Retinal pigment epithelial cell (primary cell): ENCODE measurements at regions not wholly inside any gene's neighbourhood (a gene's known extent, or its start where the extent isn't known, plus 50 kb on each side); places are given as distances from the start of the nearest gene placed in this dataset.

Experiments used
- DNase-seq: peaks from one replicate; pipeline ENCODE4 v3.0.0-alpha.2; 2010; ENCODE audit warnings: low read depth
- H3K4me3 ChIP-seq: 2 replicates; pipeline ENCODE4 v1.5.1; 2011; ENCODE audit warnings: mild to moderate bottlenecking, low read length, control low read depth, moderate library complexity
- TF ChIP-seq, protein P1 (sequence below): conservative IDR thresholded peaks from 2 replicates; pipeline ENCODE4 v1.5.1; 2011; ENCODE audit warnings: low read depth, low read length, control low read depth, inconsistent platforms

DNA sequence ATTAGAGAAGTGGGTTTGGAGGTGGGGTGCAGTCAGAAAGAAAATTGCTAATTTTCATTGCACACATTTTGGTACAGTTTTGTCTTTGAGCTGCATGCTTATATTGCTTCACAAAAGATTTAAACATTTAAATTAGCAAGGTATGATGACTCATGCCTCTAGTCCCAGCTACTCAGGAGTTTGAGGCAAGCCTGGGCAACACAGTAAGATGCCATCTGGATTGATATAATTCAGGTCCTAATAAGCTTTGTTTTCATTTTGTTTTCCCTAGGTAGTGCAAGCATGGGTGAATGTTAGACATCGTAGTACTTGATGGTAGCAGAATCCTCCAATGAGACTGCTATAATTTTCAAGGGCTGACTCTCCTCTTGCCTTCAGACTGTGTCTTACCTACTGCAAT is 396.7 kb upstream of the RGPD4 start:
- TF ChIP-seq, protein P1, sequence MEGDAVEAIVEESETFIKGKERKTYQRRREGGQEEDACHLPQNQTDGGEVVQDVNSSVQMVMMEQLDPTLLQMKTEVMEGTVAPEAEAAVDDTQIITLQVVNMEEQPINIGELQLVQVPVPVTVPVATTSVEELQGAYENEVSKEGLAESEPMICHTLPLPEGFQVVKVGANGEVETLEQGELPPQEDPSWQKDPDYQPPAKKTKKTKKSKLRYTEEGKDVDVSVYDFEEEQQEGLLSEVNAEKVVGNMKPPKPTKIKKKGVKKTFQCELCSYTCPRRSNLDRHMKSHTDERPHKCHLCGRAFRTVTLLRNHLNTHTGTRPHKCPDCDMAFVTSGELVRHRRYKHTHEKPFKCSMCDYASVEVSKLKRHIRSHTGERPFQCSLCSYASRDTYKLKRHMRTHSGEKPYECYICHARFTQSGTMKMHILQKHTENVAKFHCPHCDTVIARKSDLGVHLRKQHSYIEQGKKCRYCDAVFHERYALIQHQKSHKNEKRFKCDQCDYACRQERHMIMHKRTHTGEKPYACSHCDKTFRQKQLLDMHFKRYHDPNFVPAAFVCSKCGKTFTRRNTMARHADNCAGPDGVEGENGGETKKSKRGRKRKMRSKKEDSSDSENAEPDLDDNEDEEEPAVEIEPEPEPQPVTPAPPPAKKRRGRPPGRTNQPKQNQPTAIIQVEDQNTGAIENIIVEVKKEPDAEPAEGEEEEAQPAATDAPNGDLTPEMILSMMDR, result no peak

DNA sequence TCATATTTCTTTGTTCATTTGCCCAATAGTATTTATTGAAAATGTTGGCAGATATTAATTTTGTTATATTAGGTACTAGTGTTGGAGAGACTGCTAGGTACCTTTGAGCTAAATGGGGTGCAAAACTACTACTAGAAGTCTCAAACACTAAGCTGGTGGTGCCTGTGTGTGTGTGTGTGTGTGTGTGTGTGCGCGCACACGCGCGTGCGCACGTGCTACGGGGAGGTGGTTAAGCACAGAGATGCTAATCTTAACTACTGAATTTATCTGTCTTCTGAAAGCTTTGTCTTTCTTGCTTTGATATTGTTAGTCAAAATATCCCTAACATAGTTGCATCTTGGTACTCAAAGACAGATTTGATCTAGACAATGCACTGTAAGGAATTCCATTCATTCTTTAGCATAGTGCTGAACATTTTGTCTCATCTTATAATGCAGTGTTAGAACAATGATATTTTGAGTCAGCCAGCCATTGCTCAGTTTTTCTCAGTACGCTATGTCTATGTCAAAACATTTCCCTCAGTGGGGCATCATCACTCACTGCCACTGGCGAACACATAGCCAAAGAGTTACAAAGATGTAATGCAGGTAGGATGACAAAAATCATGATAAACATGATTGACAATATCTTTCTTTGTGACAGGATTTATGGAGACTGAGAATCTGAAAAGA is 396.0 kb upstream of the RGPD4 start:
- no peak overlapping the region for H3K4me3 ChIP-seq
- no peak for DNase-seq
- TF ChIP-seq, protein P1, result no peak

More for the DNA sequence above, 396.7 kb upstream of the RGPD4 start:
- DNase-seq, result no peak
- H3K4me3 ChIP-seq, result no peak overlapping the region

DNA sequence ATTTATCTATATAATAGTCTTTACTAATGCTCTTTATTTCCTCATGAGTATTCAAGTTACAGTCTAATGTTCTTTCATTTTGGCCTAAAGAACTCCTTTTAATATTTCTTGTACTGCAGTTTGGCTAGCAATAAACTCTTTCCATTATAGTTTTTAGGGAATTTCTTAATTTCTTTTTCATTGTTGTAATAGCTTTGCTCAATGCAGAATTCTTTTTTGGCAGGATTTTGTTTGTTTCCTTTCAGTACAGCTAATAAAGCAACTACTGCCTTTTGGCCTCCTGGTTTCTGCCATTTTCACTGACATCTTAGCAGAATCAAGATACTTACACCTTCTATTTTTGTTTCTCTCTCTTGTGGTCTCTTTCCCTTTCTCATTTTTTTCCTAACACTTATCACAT is 390.4 kb upstream of the RGPD4 start:
- H3K4me3 ChIP-seq, result no peak overlapping the region
- no peak for DNase-seq
- TF ChIP-seq, protein P1, result no peak

DNA sequence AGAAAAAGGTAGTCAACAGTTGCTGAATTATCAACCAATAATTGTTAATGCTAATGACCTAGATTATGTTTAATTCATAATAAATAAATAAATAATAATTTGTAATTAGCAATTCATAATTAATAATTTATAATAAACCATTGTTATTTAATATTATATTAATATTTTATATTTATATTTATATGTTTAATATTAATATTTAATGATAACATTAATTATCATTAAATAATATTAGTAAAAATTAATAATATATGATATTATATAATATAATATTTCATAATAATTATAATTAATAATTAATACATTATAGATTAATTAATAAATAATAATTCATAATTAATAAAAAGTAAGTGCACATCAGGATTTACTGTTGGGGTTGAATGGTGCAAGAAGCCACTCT is 389.4 kb upstream of the RGPD4 start:
- DNase-seq, result no peak
- no peak overlapping the region for H3K4me3 ChIP-seq
- TF ChIP-seq, protein P1, result no peak

DNA sequence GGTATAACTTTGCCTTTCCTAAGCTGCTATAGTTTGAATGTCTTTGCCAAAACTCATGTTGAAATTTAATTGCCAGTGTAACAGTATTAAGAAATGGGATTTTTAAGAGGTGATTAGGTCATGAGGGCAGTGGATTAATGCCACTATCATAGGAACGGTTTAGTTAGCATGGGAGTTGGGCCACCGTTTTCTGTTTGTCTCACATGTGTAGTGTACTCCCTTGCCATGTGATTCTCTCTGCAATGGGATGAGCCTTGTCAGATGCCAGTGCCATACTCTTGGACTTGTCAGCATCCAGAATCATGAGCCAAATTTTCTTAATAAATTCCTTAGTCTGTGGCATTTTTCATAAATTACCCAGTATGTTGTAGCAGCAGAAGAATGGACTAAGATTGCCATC is 388.9 kb upstream of the RGPD4 start:
- no peak for DNase-seq
- H3K4me3 ChIP-seq, result no peak overlapping the region
- TF ChIP-seq, protein P1, result no peak

DNA sequence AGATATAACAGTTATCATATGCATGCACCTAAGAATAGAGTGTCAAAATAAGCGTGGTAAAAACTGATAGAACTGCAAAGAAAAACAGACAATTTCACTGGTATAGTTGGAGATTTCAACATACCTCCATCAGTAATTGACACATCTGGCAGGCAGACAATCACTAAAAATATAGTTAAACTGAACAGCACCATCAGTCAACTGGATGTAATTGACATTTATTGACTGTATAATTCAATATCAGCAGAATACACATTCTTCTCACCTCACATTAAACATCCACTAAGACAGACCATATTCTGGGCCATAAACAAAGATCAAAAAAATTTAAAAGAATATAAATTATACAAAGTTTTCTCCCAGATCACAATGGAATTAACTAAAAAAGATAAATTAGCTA is 378.5 kb upstream of the RGPD4 start:
- TF ChIP-seq, protein P1, result no peak
- no peak for DNase-seq

DNA sequence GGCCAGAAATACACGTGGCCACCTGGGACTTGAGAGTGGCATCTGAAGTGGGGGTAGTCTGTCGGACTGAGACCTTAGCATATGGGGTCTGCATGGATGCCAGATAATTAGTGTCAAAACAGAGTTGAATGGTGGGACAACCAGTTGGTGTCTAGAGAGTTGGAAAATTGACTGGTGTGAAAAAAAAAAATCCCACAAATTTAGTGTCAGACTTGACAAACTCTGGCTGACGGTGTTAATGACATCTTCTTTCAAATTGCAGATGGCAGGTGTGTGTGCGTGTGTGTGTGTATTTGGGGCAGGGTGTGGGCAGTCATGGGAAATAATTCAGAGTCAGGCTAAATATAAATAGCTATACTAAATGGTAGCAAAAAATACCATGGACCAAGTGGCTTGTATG is 365.4 kb upstream of the RGPD4 start:
- DNase-seq, result no peak
- no peak overlapping the region for H3K4me3 ChIP-seq
- TF ChIP-seq, protein P1, result no peak

More for the DNA sequence above, 378.5 kb upstream of the RGPD4 start:
- no peak overlapping the region for H3K4me3 ChIP-seq
